Body of pancreas (tissue), 4 donors: ENCODE measurements at regions not wholly inside any gene's neighbourhood (a gene's known extent, or its start where the extent isn't known, plus 50 kb on each side); places are given as distances from the start of the nearest gene placed in this dataset.

Experiments
- ATAC-seq: fragments of 150-250 bp; one replicate; pipeline ENCODE4 v1.9.1; 2016
- DNase-seq, 4 donors: peaks; one replicate each; pipeline ENCODE4 v3.0.0-alpha.2; 2019
- H3K27ac ChIP-seq, 4 donors: fragments of 200-600 bp; sonication (generic); 1 replicate in 3 of 4; 2 replicates in 1 of 4; pipeline versions ENCODE4 v1.5.1 to v1.6.1; 2016 to 2019; ENCODE audit warnings: mild to moderate bottlenecking in 1 of 4, mixed read lengths in 1 of 4, moderate library complexity in 1 of 4
- H3K27me3 ChIP-seq, 2 donors: fragments of 200-600 bp; sonication (generic); one replicate each; pipeline ENCODE4 v1.6.0; 2016; ENCODE audit warnings: mild to moderate bottlenecking in 1 of 2
- H3K36me3 ChIP-seq, 2 donors: fragments of 200-600 bp; sonication (generic); replicated peaks in 1 of 2; 2 replicates each; pipeline ENCODE4 v1.5.1; 2016; ENCODE audit warnings: low read depth in 2 of 2; ENCODE audit not compliant: insufficient read depth in 1 of 2
- H3K4me1 ChIP-seq: fragments of 200-600 bp; sonication (generic); one replicate; pipeline ENCODE4 v1.6.0; 2016
- H3K4me3 ChIP-seq, 2 donors: fragments of 200-600 bp; sonication (generic); 1 replicate in 1 of 2; 2 replicates in 1 of 2; pipeline ENCODE4 v1.5.1; 2016 to 2019
- H3K9me3 ChIP-seq, 3 donors: fragments of 200-600 bp; sonication (generic); 1 replicate in 2 of 3; 2 replicates in 1 of 3; pipeline ENCODE4 v1.5.1; 2016
- POLR2A ChIP-seq, 3 donors: fragments of 450-650 bp; IDR thresholded peaks; one replicate each; pipeline ENCODE4 v1.6.1; 2016; ENCODE audit warnings: antibody characterized with exemption in 3 of 3, mild to moderate bottlenecking in 2 of 3
- WGBS, 2 donors: methylation state at CpG; one replicate each; pipeline ENCODE4 v1.1.5; 2017; 5-methylcytosine and 5-hydroxymethylcytosine counted together
- intact Hi-C: fragments of 100-400 bp; cut with DNase I; formaldehyde crosslinking; loops from one replicate; pipeline ENCODE4 v1.15.1; 2023
- TF ChIP-seq, protein P1 (sequence below), 7 experiments: fragments of 450-650 bp in 4 of 7; fragments of 200-600 bp in 3 of 7; sonication (generic) in 3 of 7; IDR thresholded peaks; one replicate each; pipeline ENCODE4 v1.5.1; 2016 to 2019; ENCODE audit warnings: antibody characterized with exemption in 7 of 7

DNA sequence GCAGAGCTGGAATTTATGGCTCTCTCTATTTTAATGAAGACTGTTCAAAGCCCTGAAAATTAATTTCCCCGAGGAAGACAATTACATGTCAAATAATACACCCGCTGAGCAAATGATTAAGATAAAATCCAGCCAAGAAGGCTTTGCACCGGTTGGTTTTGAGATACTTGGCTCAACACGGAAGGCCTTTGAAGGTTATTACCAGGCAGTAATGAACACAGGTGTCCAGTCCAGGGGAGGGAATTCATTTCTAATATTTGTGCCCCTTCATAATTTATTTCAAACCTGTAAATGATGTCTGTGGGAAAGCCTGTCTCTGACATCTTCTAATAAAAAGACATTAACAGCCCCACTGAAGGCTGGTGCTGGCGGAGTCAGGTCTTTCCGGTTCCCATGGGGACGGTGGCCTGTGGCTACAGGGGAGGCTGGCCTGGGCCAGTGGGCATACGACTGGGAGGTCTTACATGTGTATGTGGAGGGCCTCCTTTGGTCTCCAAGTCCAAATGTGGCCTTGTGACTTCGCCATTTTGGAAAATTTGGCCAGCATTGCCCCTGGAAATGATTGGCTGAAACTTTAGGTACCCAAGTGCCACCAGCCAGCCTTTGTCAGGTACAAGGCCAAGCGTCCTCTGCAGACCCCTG, 49.9 kb upstream of the IQSEC1 start:
- Histone ChIP-seq H3K27me3 (no peaks in the 10 kb centered on the region), H3K4me1 (no peaks in the 10 kb centered on the region), H3K4me3 (no peak overlapping the region), H3K36me3 (no peaks in the 10 kb centered on the region), H3K9me3 (no peaks in the 10 kb centered on the region), H3K27ac (no peak overlapping the region)
- no peak for DNase-seq
- WGBS, 2 donors, result 75 to 79% methylated on average over 9 to 10 of the region's 10 CpGs
- ATAC-seq, result no peak
- intact Hi-C loops, result no loop called here
- TF ChIP-seq POLR2A (IDR thresholded peaks at IDR 0.05), result no peak
- TF ChIP-seq, protein P1, sequence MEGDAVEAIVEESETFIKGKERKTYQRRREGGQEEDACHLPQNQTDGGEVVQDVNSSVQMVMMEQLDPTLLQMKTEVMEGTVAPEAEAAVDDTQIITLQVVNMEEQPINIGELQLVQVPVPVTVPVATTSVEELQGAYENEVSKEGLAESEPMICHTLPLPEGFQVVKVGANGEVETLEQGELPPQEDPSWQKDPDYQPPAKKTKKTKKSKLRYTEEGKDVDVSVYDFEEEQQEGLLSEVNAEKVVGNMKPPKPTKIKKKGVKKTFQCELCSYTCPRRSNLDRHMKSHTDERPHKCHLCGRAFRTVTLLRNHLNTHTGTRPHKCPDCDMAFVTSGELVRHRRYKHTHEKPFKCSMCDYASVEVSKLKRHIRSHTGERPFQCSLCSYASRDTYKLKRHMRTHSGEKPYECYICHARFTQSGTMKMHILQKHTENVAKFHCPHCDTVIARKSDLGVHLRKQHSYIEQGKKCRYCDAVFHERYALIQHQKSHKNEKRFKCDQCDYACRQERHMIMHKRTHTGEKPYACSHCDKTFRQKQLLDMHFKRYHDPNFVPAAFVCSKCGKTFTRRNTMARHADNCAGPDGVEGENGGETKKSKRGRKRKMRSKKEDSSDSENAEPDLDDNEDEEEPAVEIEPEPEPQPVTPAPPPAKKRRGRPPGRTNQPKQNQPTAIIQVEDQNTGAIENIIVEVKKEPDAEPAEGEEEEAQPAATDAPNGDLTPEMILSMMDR (IDR thresholded peaks at IDR 0.05), result no peak
